Neural progenitor cell (in vitro differentiated cells): ENCODE measurements at regions not wholly inside any gene's neighbourhood (a gene's known extent, or its start where the extent isn't known, plus 50 kb on each side); places are given as distances from the start of the nearest gene placed in this dataset.

Experiments used
- EZH2 ChIP-seq: fragments of 200-600 bp; sonication (generic); IDR thresholded peaks from 2 replicates; pipeline ENCODE4 v1.6.1; 2017; ENCODE audit warnings: antibody characterized with exemption, mild to moderate bottlenecking, moderate library complexity
- EZH2phosphoT487 ChIP-seq: fragments of 200-600 bp; sonication (generic); IDR thresholded peaks from 2 replicates; pipeline ENCODE4 v1.6.1; 2017; ENCODE audit warnings: antibody characterized with exemption
- TF ChIP-seq, protein P1 (sequence below): fragments of 200-600 bp; sonication (generic); IDR thresholded peaks from 2 replicates; pipeline ENCODE4 v1.5.1; 2017; ENCODE audit warnings: antibody characterized with exemption, mild to moderate bottlenecking

DNA sequence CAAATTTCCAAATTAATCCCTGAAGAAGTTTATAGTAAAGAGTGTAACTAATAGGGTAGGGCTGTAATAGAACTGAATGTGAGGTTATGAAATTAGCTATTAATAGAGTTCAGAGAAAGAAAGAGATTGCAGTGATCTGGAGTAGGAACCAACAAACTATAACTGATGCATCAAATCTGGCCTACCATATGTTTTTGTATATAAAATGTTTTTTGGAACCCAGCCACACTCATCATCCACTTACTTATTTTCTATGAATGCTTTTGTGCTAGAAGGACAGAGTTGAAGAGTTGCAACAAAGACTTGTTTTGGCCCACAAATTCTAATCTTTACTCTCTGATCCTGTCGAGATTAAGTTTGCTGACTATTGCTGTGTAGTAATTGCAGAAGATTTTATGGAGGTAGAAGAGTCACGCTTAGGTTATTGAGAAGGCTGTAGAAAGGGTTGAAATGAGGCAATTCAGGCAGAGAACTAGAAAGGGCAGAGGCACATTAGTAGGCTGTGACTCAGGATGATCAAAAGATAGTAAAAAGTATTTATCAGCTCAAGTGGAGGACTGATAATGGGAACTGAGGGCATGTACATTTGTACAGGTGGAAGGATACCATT is 298.7 kb upstream of the EMCN start:
- TF ChIP-seq, protein P1, sequence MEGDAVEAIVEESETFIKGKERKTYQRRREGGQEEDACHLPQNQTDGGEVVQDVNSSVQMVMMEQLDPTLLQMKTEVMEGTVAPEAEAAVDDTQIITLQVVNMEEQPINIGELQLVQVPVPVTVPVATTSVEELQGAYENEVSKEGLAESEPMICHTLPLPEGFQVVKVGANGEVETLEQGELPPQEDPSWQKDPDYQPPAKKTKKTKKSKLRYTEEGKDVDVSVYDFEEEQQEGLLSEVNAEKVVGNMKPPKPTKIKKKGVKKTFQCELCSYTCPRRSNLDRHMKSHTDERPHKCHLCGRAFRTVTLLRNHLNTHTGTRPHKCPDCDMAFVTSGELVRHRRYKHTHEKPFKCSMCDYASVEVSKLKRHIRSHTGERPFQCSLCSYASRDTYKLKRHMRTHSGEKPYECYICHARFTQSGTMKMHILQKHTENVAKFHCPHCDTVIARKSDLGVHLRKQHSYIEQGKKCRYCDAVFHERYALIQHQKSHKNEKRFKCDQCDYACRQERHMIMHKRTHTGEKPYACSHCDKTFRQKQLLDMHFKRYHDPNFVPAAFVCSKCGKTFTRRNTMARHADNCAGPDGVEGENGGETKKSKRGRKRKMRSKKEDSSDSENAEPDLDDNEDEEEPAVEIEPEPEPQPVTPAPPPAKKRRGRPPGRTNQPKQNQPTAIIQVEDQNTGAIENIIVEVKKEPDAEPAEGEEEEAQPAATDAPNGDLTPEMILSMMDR, result no peak
- no peak for TF ChIP-seq EZH2
- no peak for TF ChIP-seq EZH2phosphoT487
